ENCODE measurements at regions not wholly inside any gene's neighbourhood (a gene's known extent, or its start where the extent isn't known, plus 50 kb on each side); places are given as distances from the start of the nearest gene placed in this dataset.

- TF ChIP-seq MXI1 (conservative IDR thresholded peaks at IDR 0.05; ENCODE audit: poor library complexity, severe bottlenecking) (no peak), CTCF (IDR thresholded peaks at IDR 0.05; ENCODE audit: poor library complexity, severe bottlenecking) (no peak), TAF1 (IDR thresholded peaks at IDR 0.05; ENCODE audit: low read depth) (no peak), POLR2AphosphoS5 (IDR thresholded peaks at IDR 0.05) (no peak), RAD21 (conservative IDR thresholded peaks at IDR 0.05) (no peak), EP300 (conservative IDR thresholded peaks at IDR 0.05; ENCODE audit: poor library complexity, severe bottlenecking) (no peak), EZH2 (IDR thresholded peaks at IDR 0.05; ENCODE audit: borderline replicate concordance, insufficient read depth, low read length, poor library complexity, severe bottlenecking) (no peak)
Measured at GRCh38 chr2:136647039-136647438, 118.3 kb upstream of the THSD7B start.

Data from neural cell (in vitro differentiated cells).